Panc1 (cell line): ENCODE measurements at regions not wholly inside any gene's neighbourhood (a gene's known extent, or its start where the extent isn't known, plus 50 kb on each side); places are given as distances from the start of the nearest gene placed in this dataset.

ENCODE experiments used
- ATAC-seq: fragments of 200-7000 bp; cut with Tn5 transposase; 2 replicates; pipeline ENCODE4 v1.9.1; 2020; ENCODE audit warnings: mild to moderate bottlenecking, moderate library complexity
- BruUV-seq: library from RNA; stranded (reverse); fragments of 400-500 nt; replicated peaks from 2 replicates; lab custom pipeline; 2021; lab: Mats Ljungman, UMichigan
- CTCF ChIA-PET: fragments of 300-600 bp; sonication (Branson Sonifier 250); formaldehyde crosslinking; loops from one replicate; lab custom pipeline; 2022; ENCODE audit warnings: antibody characterized with exemption; lab: Charles Lee
- POLR2A ChIA-PET: fragments of 300-600 bp; sonication (Branson Sonifier 250); formaldehyde crosslinking; loops from one replicate; lab custom pipeline; 2022; ENCODE audit warnings: antibody characterized with exemption; lab: Charles Lee
- DNase-seq: peaks from one replicate; pipeline ENCODE4 v3.0.0-alpha.2; 2010; ENCODE audit warnings: low read depth, low spot score
- H3K27ac ChIP-seq: 2 replicates; pipeline ENCODE4 v1.5.1; 2011; ENCODE audit warnings: mild to moderate bottlenecking, low read length, inconsistent platforms
- H3K27me3 ChIP-seq: fragments of 200-500 bp; sonication (Bioruptor generic); 2 replicates; pipeline ENCODE4 v1.6.0; 2014; ENCODE audit warnings: low read length, inconsistent platforms; ENCODE audit not compliant: control insufficient read depth, insufficient read depth
- H3K36me3 ChIP-seq: fragments of 200-500 bp; sonication (Bioruptor generic); 2 replicates; pipeline ENCODE4 v1.5.1; 2014; ENCODE audit warnings: inconsistent platforms, mild to moderate bottlenecking, low read length, moderate library complexity; ENCODE audit not compliant: control insufficient read depth, insufficient read depth
- H3K4me1 ChIP-seq: 2 replicates; pipeline ENCODE4 v1.5.1; 2011; ENCODE audit warnings: inconsistent platforms, mild to moderate bottlenecking, low read length, moderate library complexity; ENCODE audit not compliant: control insufficient read depth, insufficient read depth
- H3K4me3 ChIP-seq, 2 experiments: 2 replicates each; pipeline ENCODE4 v1.5.1; 2011 to 2012; ENCODE audit warnings: low read depth in 2 of 2, low read length in 2 of 2, mild to moderate bottlenecking in 2 of 2, inconsistent platforms in 1 of 2, moderate library complexity in 1 of 2
- H3K9me3 ChIP-seq: fragments of 200-500 bp; sonication (Bioruptor generic); 2 replicates; pipeline ENCODE4 v1.5.1; 2014; ENCODE audit warnings: low read depth, mild to moderate bottlenecking, inconsistent platforms, low read length, moderate library complexity; ENCODE audit not compliant: control insufficient read depth, insufficient read depth
- POLR2AphosphoS5 ChIP-seq: IDR thresholded peaks from 2 replicates; pipeline ENCODE4 v1.6.1; 2012; ENCODE audit warnings: mild to moderate bottlenecking, low read depth, low read length, moderate library complexity
- SIN3A ChIP-seq: IDR thresholded peaks from 2 replicates; pipeline ENCODE4 v1.6.1; 2012; ENCODE audit warnings: low read depth, mild to moderate bottlenecking, low read length, moderate library complexity, borderline replicate concordance; ENCODE audit not compliant: insufficient read depth
- TCF7L2 ChIP-seq: IDR thresholded peaks from 2 replicates; pipeline ENCODE4 v1.6.1; 2011; ENCODE audit warnings: mild to moderate bottlenecking, low read depth, low read length, inconsistent platforms
- in situ Hi-C: cut with HindIII; loops from 2 replicates; pipeline ENCODE4 v1.10.0; 2016; ENCODE audit warnings: low sequenced_read_pairs, low pct_unique_long_range_greater_than_20kb
- intact Hi-C: fragments of 100-400 bp; cut with micrococcal nuclease; formaldehyde crosslinking; loops from one replicate; pipeline ENCODE4 v1.10.0; 2022; ENCODE audit not compliant: unreplicated experiment
- TF ChIP-seq, protein P1 (sequence below): fragments of 450-650 bp; IDR thresholded peaks from 2 replicates; pipeline ENCODE4 v1.5.1; 2017; ENCODE audit warnings: mild to moderate bottlenecking
- TF ChIP-seq, protein P2 (sequence below), 2 experiments: IDR thresholded peaks; 2 replicates each; pipeline ENCODE4 v1.6.1; 2011 to 2012; ENCODE audit warnings: low read depth in 2 of 2, control low read depth in 1 of 2, low read length in 1 of 2, mild to moderate bottlenecking in 1 of 2, moderate library complexity in 1 of 2; ENCODE audit not compliant: insufficient read depth in 1 of 2

- ChIA-PET CTCF (no interaction called here), POLR2A (no interaction called here)
- Histone ChIP-seq H3K4me1 (no peaks in the 10 kb centered on the region), H3K9me3 (no peaks in the 10 kb centered on the region), H3K4me3 (no peak overlapping the region), H3K27ac (no peak overlapping the region), H3K36me3 (no peaks in the 10 kb centered on the region), H3K27me3 (peaks cover 2% of the 10 kb centered on the region; the same call in 1 of the 2 replicates)
- in situ Hi-C loops (no loop called here), intact Hi-C loops (no loop called here)
- no peak for ATAC-seq
- TF ChIP-seq SIN3A (no peak), POLR2AphosphoS5 (no peak), TCF7L2 (no peak)
- TF ChIP-seq, protein P1, sequence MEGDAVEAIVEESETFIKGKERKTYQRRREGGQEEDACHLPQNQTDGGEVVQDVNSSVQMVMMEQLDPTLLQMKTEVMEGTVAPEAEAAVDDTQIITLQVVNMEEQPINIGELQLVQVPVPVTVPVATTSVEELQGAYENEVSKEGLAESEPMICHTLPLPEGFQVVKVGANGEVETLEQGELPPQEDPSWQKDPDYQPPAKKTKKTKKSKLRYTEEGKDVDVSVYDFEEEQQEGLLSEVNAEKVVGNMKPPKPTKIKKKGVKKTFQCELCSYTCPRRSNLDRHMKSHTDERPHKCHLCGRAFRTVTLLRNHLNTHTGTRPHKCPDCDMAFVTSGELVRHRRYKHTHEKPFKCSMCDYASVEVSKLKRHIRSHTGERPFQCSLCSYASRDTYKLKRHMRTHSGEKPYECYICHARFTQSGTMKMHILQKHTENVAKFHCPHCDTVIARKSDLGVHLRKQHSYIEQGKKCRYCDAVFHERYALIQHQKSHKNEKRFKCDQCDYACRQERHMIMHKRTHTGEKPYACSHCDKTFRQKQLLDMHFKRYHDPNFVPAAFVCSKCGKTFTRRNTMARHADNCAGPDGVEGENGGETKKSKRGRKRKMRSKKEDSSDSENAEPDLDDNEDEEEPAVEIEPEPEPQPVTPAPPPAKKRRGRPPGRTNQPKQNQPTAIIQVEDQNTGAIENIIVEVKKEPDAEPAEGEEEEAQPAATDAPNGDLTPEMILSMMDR, result no peak
- TF ChIP-seq, protein P2, sequence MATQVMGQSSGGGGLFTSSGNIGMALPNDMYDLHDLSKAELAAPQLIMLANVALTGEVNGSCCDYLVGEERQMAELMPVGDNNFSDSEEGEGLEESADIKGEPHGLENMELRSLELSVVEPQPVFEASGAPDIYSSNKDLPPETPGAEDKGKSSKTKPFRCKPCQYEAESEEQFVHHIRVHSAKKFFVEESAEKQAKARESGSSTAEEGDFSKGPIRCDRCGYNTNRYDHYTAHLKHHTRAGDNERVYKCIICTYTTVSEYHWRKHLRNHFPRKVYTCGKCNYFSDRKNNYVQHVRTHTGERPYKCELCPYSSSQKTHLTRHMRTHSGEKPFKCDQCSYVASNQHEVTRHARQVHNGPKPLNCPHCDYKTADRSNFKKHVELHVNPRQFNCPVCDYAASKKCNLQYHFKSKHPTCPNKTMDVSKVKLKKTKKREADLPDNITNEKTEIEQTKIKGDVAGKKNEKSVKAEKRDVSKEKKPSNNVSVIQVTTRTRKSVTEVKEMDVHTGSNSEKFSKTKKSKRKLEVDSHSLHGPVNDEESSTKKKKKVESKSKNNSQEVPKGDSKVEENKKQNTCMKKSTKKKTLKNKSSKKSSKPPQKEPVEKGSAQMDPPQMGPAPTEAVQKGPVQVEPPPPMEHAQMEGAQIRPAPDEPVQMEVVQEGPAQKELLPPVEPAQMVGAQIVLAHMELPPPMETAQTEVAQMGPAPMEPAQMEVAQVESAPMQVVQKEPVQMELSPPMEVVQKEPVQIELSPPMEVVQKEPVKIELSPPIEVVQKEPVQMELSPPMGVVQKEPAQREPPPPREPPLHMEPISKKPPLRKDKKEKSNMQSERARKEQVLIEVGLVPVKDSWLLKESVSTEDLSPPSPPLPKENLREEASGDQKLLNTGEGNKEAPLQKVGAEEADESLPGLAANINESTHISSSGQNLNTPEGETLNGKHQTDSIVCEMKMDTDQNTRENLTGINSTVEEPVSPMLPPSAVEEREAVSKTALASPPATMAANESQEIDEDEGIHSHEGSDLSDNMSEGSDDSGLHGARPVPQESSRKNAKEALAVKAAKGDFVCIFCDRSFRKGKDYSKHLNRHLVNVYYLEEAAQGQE (IDR thresholded peaks at IDR 0.05; ENCODE audit: insufficient read depth in 1 of 2, low read depth in 2 of 2, low read length in 1 of 2), result no peak
- DNase-seq, result no peak
- no TSS peak for BruUV-seq
Measured at GRCh38 chr1:30337324-30337620, 386.1 kb downstream of the MATN1 start.

GRCh38 chr1:30336550-30337323 is 386.6 kb downstream of the MATN1 start:
- no peak for DNase-seq
- TF ChIP-seq TCF7L2, result no peak
- TF ChIP-seq SIN3A, result no peak
- no peak for TF ChIP-seq POLR2AphosphoS5
- TF ChIP-seq, protein P1, result no peak
- TF ChIP-seq, protein P2 (IDR thresholded peaks at IDR 0.05; ENCODE audit: insufficient read depth in 1 of 2, low read depth in 2 of 2, low read length in 1 of 2), result no peak
- ATAC-seq, result no peak
- POLR2A ChIA-PET, result no interaction called here
- Histone ChIP-seq H3K4me3 (no peak overlapping the region), H3K27ac (no peak overlapping the region), H3K9me3 (no peaks in the 10 kb centered on the region), H3K4me1 (no peaks in the 10 kb centered on the region), H3K27me3 (peaks cover 1% of the 10 kb centered on the region; the same call in 1 of the 2 replicates), H3K36me3 (no peaks in the 10 kb centered on the region)
- CTCF ChIA-PET, result no interaction called here
- no TSS peak for BruUV-seq
- in situ Hi-C loops, result no loop called here
- intact Hi-C loops, result no loop called here
